Hematopoietic multipotent progenitor cell (in vitro differentiated cells): ENCODE measurements at regions not wholly inside any gene's neighbourhood (a gene's known extent, or its start where the extent isn't known, plus 50 kb on each side); places are given as distances from the start of the nearest gene placed in this dataset.

Source experiments
- DNase-seq, 3 donors: peaks; one replicate each; pipeline ENCODE4 v3.0.0-alpha.2; 2011 to 2015; ENCODE audit warnings: low read depth in 2 of 3, low spot score in 2 of 3

DNA sequence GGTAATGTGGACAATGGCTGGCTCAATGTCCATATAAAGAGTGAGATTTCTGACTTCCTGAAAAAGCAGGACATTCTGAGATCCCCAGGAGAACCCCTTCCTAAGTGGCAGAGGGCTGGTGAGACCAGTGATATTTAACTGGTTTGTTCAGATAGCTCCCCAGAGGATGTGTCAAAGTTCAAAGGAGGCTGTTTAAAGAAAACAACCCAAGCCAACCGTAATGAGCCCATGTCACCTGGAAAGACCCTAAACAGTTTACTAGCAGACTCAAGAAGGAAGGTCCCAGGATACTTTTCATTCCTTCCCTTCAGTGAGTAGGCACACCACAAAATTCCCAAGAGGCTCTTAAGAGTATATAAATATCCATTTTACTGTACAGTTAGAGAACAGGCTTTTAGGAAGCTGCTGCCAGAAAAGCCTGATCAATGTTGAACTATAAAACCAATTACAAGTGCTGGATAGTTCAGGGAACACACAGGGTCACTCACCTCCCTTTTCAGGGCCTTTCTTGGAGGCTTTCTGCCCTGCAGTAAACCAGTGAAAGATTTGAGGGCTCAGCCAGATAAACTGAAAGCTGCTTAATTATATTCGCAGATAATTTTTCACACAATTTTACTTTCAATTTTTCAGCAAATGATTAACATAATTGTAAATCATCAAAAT lies 293.5 kb downstream of the ASXL3 start:
- no peak for DNase-seq

DNA sequence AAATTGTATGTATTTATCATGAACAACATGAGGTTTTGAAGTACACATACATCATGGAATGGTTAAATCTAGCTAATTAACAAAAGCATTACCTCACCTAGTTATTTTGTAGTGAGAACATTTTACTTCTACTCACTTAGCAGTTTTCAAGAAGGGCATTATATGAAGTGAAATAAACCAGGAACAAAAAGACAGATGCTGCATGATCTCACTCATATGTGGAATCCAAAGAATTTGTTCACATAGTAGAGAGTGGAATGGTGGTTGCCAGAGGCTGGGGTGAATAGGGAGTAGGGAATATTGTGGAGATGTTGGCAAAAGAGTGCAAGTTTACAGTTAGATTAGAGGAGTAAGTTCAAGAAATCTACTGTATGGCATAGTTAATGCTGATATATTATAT lies 292.0 kb downstream of the ASXL3 start:
- DNase-seq = no peak

DNA sequence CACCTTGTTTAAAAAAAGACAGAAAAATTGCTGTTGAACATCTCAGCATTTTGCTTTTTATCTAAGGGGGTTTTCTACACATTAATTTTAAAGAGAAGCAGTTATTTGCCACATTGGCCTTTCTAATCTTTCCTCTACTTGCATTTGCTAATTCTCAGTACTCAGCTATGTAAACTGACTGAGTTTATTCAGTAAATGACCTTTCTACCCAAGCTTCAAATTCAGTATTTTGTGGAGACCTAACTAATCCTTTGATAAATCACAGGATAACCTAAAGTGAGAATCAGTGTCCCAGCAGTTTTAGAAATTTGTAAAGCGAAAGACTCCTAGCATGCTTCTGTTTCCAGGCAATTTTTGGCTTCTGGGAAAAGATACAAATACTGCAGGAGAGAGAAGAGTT lies 288.4 kb downstream of the ASXL3 start:
- DNase-seq = no peak

DNA sequence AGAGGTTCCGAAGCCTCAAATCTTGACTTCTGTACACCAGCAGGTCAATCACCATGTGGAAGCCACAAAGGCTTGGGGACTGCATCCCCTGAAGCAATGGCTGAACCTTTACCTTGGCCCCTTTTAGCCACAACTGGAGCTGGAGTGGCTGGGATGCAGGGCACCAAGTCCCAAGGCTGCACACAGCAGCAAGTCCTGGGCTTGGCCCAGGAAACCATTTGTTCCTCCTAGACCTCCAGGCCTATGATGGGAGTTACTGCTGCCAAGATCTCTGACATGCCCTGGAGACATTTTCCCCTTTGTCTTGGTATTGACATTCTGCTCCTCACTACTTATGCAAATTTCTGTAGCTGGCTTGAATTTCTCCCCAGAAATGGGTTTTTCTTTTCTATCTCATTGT lies 285.9 kb downstream of the ASXL3 start:
- no peak for DNase-seq

DNA sequence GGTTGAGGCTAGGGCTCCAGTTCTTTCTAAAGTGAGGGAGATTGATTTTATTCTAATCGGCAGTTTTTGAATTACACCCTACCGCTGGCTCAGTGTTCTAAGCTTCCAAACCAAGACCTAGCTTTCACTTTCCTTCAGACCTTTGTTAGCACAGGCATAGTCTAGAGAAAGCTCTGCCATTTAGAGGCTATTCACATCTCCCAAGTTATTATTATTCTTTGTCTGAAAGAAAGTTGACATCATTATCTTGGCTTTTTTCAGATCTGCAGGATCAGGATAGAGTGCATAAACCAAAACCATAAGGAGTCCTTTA lies 276.8 kb downstream of the ASXL3 start:
- no peak for DNase-seq

DNA sequence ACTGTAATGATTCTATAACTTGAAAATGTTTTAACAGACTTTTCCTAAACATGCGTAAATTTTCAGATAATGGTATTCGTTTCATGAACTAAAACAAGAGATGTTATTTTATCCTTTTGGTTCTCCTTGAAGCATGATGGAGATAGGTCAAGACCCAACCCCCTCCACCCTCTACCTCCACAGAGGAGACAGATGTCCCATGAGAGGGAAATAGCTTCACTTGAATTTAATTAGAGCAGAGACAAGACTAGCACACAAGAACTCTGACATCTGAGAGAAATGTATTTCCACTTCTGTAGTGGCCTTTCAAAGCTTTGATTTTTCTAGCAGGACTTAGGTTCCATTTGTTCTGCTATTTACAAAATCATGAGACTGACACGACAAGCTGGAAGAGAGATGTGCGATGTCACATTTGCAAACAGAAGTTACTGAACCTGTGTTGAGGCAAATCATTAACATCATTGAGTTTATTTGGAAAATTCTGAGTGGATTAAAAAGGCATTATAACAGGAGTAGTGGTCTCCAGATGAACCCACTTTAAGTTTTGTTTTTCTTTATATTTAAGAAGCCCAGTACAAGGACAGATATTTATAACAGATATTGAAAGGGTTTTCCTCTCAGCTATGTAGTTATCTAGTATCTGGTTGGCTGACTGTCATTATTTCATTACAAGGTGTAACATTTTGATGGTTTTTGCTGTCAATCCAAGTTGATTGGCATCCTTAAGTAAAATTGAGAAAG lies 276.2 kb downstream of the ASXL3 start:
- no peak for DNase-seq

DNA sequence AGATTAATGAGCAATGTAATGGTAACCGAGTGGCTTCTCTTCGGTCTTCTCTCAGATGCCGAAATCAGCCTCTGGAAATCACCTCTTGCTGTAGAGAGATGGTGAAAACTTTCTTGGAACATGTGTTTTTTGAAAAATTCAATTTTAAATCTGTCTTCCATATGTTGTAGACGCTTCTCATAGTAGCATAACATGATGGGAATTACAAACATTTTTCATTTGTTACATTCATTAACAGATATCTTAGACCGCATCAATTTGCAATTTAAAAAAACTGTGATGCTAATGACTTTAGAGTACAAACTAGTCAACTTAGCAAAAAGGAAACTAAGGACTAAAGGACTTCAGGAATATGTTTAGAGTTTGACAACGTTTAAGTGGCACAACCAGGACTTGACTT lies 275.2 kb downstream of the ASXL3 start:
- no peak for DNase-seq

DNA sequence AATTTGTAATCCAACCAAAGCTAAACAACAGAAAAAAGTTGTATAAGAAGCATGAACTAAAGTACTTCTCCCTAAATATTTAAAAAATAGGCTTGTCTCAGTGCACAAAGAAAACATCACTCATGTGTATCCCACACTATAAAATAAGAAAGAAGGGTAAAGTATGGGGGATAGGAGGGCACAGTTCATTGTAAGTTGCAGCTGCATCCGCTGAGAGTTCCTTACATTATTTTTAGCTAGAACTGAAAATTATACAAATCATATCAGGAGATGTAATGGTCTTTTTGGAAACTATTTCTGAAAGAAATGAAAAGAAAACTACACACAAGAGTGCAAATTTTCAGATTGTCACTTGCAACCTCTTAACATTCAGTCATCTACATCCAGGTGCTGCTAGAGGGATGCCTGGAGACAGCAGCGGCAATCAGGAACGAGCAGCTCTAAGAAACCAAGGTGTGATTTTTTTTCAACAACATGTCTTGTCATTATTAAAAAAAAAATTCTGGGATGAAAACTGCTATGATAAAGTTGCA lies 273.6 kb downstream of the ASXL3 start:
- no peak for DNase-seq

DNA sequence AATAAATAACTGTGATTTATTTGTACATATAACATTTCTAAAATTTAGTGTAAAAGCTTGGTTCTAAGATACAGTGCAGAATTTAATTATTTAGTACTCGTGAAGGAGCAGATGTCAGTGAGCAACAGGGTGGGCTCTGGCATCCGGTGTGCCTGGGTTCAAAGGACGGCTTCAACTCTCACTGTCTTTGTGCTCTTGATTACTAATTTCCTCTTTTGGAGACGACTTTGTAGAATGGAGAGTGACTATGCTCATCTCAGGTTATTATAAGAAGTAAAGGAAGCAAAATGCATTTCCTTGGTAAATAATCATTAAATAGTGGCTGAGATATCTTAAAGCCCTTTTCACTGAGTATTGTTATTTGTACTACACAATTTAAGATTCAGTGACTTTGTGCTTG lies 271.7 kb downstream of the ASXL3 start:
- DNase-seq = no peak

DNA sequence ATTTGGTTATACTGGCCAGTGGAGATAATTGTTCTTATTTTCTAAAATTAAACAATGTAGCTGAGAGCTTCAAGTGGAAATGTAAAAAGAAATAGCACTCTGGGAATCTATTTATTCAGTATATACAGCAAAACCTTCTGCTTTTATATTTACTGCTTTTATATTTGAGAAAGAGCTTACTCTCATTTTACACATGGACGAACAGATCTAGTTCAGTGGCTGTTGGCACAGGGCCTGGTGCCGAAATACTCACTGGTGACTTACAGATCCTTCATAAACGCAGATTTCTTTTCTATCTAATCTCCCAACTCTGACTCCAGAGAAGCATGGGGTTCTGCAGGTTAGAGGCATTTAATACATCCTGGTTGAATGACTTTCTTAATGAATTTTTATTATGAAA lies 266.2 kb downstream of the ASXL3 start:
- DNase-seq = no peak

DNA sequence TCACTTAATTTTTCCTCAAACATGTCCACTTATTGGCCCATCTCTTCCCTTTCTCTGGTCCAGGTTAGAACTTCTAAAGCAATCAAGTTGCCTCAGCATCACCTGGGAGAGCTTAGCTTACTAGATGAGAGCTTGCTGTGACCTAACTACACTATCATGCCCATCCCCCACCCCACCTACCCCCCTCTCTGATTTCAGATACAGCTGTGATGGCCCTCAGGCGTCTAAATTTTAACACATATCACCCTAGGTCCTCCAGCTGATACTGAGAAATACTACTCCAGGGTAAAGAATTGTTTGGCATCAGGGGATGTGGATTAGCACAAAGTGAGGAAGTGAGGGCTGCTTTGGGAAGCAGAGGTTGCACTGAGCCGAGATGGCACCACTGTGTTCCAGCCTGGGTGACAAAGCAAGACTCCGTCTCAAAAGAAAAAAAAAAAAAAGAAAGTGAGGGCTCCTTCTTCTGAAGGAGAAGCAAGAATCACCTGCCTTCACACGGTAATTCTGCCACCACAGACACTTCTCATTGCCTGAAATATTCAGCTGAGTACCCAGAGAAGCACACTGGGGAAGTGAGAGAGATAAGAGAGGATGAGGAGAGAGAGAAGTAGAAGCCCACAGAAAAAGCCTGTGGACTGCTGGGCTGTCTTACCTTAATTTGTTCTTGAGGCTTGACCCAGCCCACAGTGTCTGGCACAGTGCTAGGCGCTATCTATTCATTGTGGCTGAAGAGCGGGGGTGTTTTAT lies 263.4 kb downstream of the ASXL3 start:
- no peak for DNase-seq

DNA sequence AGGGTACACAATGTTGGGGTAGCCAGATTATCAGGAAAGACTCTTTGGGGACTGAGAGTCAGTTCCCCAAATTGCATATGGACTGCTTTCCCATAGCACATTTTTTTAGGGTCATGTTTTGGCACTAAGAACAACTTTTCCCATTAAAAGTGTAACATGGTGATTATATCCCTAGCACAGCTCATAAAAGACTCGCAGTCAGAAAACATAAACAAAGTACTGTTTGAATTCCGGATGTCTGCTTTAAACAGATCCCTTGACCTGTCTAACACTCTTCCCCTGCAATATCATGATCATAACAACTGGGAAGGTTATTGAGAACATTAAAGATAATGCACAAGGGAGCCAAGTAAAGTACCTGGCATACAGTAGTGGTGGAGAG lies 262.2 kb downstream of the ASXL3 start:
- no peak for DNase-seq

DNA sequence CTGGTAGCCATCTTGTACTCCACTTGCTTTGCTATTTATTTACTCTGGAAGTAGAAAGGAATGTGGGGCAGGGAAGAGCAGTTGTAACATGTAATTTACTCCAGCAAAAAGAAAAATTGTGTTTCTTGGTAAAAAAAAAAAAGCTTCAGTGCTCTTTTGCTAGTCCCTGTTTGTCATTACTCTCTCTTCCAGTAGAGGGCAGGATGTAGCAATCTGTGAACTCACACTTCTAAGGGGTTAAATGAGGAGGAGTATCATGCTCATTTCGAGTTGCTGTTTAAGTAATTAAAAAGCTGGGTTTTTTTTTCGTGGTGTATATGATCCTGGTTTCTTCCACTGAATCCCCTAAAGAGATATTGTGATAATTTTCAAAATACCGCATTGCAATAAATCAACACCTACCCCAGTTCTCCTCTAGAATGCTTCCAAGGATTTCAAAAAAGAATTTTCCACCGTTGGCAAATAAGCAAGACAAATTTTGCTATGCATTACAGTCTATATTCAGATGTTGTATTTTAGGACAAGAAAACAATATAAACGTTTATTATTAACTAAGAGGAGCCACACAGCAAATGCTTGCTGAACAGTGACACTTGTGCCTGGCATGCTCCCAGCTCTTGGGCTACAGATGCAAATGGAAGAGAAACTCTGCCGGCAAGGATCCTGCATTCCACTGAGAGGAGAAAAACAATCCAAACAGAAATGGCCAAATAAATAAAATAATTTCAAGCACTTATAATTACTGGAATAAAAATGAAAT lies 261.6 kb downstream of the ASXL3 start:
- peak in 2 of 3 donors; percentile 18 to 50 for DNase-seq

DNA sequence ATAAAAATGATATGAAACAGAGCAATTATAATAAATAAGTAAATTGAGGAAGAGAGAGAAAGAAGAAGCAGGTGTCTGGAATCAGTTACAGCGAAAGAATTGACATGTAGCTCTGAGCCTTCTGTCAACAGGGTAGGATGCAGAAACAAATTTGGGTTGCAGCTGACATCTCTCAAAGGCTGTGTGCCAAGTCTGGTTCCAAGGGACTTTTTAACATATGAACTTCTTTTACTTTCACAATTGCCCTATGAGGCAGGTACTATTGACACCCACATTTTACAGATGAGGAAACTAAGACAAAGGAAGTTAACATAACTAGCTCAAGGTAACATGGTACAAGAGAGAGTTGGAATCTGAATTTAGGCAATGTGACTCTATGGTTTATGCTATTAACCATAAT lies 260.0 kb downstream of the ASXL3 start:
- no peak for DNase-seq

DNA sequence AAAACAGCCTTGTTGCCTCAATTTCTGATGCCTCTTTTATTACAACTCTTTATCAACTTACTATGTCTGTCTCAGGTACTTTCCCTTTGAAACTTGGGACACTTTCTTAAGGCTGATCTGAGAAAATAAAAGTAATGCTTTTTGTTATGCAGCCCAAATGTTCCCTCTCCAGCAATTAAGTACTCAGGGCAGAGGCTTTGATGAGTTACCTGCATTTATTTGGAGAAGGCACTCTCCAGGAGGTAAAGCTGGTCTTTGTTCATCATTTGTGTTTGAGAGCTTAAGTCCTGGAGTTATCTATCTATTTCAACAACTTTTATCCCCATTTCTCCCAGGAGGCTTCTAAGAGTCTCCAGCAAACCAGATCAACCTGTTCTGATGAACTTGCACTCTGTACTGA lies 259.2 kb downstream of the ASXL3 start:
- no peak for DNase-seq

DNA sequence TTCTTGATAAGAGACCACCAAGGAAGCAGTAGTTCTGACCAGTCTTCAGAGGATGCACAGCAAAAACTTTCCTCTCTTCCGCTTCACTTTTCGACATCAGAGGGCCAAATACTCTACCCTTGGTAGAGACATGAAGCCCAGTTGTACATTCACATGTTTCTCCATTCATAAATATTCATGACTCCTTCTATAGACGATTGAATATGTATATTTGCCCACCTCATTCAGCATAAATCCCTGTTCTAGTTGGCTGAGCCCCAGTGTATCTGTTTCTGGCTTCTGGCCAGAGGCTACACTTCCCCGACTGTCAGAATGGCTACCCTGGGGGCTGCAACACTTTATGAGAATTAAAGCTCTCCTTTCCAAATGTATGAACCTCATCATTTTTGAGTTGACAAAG lies 258.5 kb downstream of the ASXL3 start:
- DNase-seq = no peak

DNA sequence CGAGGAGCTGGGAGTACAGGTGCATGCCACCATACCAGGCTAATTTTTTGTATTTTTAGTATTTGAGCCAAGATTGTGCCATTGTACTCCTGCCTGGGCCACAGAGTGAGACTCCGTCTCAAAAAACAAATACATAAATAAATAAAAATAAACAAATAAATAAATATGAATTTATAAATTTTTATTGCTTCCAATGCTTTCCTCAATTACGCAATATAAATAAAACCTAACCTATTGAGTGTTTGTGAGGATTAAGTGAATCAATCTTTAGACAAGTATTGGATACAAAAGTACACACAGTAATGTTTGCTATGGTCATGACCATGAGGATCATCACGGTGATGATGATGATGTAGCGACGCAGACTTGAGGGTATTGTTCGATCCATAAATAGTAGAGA lies 257.4 kb downstream of the ASXL3 start:
- no peak for DNase-seq

DNA sequence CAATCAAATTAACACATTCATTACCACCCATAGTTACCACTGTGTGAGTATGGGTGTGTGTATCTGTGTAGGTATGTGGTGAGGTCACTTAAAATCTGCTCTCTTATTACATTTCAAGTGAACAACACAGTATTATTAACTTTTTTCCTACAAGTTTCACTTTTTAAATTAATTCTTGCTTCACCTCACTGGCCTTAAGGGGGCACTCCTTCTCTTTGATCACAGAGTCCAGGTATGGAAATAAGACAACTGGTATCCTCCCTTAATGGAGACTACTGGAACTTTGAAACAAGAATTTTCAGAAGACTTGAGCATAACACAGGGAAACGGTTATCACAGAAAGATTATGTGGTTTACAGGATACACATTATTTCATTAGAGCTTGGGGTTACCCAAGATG lies 255.8 kb downstream of the ASXL3 start:
- no peak for DNase-seq

DNA sequence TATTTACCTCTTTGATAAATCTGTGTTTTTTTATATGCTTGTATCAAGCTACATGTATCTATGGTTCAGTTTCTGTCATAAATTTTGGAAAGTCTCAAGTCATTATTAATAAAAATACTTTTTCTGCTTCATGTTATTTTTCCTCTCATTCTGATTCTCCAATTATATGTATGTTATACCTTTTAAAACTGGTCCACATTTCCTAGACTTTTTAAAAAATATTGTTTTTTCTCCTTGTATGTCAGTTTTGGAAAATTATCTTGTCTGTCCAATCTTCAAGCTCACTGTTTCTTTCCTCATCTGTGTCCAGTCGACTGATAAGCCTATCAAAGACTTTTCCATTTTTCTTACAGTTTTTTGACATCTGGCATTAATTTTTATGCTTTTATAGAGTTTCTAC lies 253.4 kb downstream of the ASXL3 start:
- no peak for DNase-seq

DNA sequence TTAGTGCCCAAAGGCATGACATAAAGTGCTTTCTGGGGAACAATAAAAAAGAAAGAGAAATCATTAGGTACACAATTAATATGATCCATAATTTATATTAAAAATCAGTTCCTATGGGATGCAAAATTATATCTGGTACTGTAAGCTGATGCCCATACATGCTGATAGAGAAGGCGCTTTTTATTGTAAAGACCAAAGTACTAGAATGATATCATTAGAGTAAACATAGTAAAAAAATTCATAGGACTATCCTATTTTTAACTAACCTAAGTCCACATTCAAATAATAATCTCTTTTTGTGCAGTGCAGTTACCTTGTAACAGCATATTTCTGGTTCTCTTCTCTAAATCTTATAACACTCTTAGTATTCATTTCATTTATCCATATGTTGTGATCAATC lies 252.2 kb downstream of the ASXL3 start:
- no peak for DNase-seq

DNA sequence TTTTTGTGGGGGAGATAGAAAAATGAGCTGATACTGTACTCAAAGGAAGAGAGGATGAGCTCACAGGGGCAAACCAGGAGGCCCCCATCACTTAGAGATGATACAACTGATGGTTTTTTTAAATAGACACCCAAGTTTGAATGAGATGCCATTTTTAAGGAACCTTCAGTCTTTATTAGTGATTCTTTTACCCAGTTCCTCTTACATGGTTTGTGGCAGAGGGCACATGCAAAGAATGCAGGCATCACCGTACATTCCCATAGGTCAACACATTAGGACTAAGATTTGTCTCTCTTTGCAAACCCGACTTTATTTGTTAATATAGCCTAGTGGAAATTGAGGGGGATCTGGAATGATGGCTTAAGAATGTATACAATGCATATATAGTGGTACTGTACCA lies 250.9 kb downstream of the ASXL3 start:
- DNase-seq = no peak
